ENCODE measurements at regions not wholly inside any gene's neighbourhood (a gene's known extent, or its start where the extent isn't known, plus 50 kb on each side); places are given as distances from the start of the nearest gene placed in this dataset.
"Not testable (repeated sequence)": the region's sequence is repeated elsewhere in the genome, so short reads cannot be mapped to it uniquely, and the experiment has no call there.

DNA sequence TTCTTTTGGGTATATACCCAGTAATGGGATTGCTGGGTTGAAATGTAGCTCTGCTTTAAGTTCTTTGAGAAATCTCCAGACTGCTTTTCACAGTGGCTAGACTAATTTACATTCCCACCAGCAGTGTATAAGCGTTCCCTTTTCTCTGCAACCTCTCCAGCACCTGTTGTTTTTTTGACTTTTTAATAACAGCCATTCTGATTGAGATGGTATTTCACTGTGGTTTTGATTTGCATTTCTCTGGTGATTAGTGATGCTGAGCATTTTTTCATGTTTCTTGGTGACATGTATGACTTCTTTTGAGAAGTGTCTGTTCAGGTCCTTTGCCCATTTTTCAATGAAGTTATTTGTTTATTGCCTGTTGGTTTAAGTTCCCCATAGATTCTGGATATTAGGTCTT lies 87.1 kb upstream of the TSC22D2 start:
- H3K36me3 ChIP-seq (ENCODE audit: insufficient read depth); H3K27ac ChIP-seq (ENCODE audit: low read depth); H3K4me1 ChIP-seq (ENCODE audit: insufficient read depth); H3K4me3 ChIP-seq (ENCODE audit: low read depth, low read length); DNase-seq (ENCODE audit: extremely low spot score): not testable (repeated sequence)
- WGBS, result 0% methylated on average over 1 of the region's 1 CpG

DNA sequence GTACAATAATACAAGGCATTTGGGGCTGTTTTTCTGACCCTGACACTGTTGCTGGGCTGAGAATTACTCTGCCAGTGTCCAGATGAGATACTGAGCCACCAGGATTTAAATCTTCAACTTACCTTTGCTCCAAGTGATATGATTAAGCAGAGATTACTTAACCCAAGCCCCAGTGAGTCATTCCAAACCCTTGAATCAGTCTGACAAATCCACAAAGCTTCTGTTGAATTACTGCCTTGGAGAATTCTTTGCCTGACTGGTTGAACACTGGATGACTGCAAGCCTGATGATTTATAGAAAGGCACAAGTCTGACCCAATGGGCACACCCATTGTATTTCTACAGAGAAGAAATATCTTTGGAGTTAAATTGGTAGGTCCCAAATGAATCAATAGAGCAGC lies 88.2 kb upstream of the TSC22D2 start:
- no peak overlapping the region for H3K27ac ChIP-seq (ENCODE audit: low read depth)
- no peak overlapping the region for H3K4me3 ChIP-seq (ENCODE audit: low read depth, low read length)
- DNase-seq (ENCODE audit: extremely low spot score), result peak; percentile 51
- H3K4me1 ChIP-seq (ENCODE audit: insufficient read depth), result no peaks in the 10 kb centered on the region
- no peaks in the 10 kb centered on the region for H3K36me3 ChIP-seq (ENCODE audit: insufficient read depth)

DNA sequence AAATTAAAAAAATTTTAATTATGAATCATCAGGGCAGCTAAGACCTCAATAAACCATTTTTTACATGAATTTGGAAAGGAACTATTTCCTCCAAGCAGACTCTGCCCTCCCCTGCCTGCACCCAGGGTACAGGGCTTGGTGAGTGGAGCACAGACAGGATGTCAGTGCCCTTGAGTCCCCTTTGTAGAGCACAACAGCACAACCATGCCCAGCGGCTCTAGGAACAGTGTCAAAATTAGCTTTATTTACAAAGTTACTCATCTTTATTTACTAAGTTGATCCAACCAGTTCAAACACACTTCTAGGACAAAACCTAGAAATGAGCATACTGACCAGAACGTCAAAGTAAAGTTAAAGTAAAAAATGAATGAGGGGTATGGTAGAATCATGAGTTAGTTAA lies 90.6 kb upstream of the TSC22D2 start:
- H3K4me1 ChIP-seq (ENCODE audit: insufficient read depth), result no peaks in the 10 kb centered on the region
- H3K36me3 ChIP-seq (ENCODE audit: insufficient read depth), result no peaks in the 10 kb centered on the region
- DNase-seq (ENCODE audit: extremely low spot score), result no peak
- H3K27ac ChIP-seq (ENCODE audit: low read depth), result no peak overlapping the region
- no peak overlapping the region for H3K4me3 ChIP-seq (ENCODE audit: low read depth, low read length)
- WGBS, result 62% methylated on average over 2 of the region's 2 CpGs

- Histone ChIP-seq H3K27ac (ENCODE audit: low read depth) (no peak overlapping the region), H3K4me3 (ENCODE audit: low read depth, low read length) (no peak overlapping the region), H3K36me3 (ENCODE audit: insufficient read depth) (no peaks in the 10 kb centered on the region), H3K4me1 (ENCODE audit: insufficient read depth) (no peaks in the 10 kb centered on the region)
- no peak for DNase-seq (ENCODE audit: extremely low spot score)
- 45% methylated on average over 1 of the region's 1 CpG for WGBS
These were observed 92.4 kb upstream of the TSC22D2 start for GRCh38 chr3:150315721-150316120.

GRCh38 chr3:150314248-150315004 lies 93.7 kb upstream of the TSC22D2 start:
- Histone ChIP-seq H3K4me1 (ENCODE audit: insufficient read depth) (no peaks in the 10 kb centered on the region), H3K36me3 (ENCODE audit: insufficient read depth) (no peaks in the 10 kb centered on the region), H3K4me3 (ENCODE audit: low read depth, low read length) (no peak overlapping the region), H3K27ac (ENCODE audit: low read depth) (no peak overlapping the region)
- peak; percentile 71 for DNase-seq (ENCODE audit: extremely low spot score)
- WGBS, result 36% methylated on average over 5 of the region's 5 CpGs

- DNase-seq (ENCODE audit: extremely low spot score), result no peak
- whole genome bisulfite sequencing, result 95% methylated on average over 1 of the region's 1 CpG
- Histone ChIP-seq H3K36me3 (ENCODE audit: insufficient read depth) (no peaks in the 10 kb centered on the region), H3K4me1 (ENCODE audit: insufficient read depth) (no peaks in the 10 kb centered on the region), H3K27ac (ENCODE audit: low read depth) (no peak overlapping the region), H3K4me3 (ENCODE audit: low read depth, low read length) (no peak overlapping the region)
These were observed 96.0 kb upstream of the TSC22D2 start for GRCh38 chr3:150312018-150312657.

DNA sequence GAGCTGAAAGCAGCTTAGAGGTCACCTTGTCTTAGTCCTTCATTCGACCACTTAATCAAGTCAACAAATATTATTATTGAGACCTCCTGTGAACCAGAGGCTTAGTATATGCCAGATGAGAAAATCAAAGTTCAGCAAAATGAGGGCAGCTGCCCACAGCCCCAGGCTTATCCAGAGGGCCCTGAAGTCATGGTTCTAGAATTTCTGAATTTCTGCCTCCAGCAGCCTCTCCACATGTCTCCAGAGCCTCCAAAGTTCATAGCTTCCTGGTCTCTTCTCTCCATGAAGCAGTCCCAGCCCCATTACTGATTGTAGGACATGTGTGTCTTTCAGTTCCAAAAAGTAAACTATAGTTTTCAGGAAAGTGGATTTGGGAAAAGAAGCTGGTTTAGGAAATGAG lies 96.9 kb upstream of the TSC22D2 start:
- Histone ChIP-seq H3K4me1 (ENCODE audit: insufficient read depth) (no peaks in the 10 kb centered on the region), H3K36me3 (ENCODE audit: insufficient read depth) (no peaks in the 10 kb centered on the region), H3K4me3 (ENCODE audit: low read depth, low read length) (no peak overlapping the region), H3K27ac (ENCODE audit: low read depth) (no peak overlapping the region)
- DNase-seq (ENCODE audit: extremely low spot score), result no peak
- WGBS, result 96% methylated on average over 1 of the region's 1 CpG

GRCh38 chr3:150309557-150309956 lies 98.5 kb upstream of the TSC22D2 start:
- no peaks in the 10 kb centered on the region for H3K4me1 ChIP-seq (ENCODE audit: insufficient read depth)
- H3K4me3 ChIP-seq (ENCODE audit: low read depth, low read length), result no peak overlapping the region
- no peak for DNase-seq (ENCODE audit: extremely low spot score)
- no peaks in the 10 kb centered on the region for H3K36me3 ChIP-seq (ENCODE audit: insufficient read depth)
- no peak overlapping the region for H3K27ac ChIP-seq (ENCODE audit: low read depth)
- WGBS, result 89% methylated on average over 3 of the region's 3 CpGs

DNA sequence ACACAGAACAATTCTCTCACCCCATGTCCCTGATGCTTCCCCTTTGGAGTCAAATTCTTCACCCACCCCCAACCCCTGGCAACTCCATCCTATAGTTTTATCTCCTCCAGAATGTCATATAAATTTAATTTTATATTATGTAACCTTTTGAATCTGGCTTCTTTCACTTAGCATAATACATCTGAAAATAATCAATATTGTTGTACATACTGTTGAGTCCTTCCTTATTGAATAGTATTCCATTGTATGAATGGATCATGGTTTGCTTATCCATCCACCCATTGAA lies 98.9 kb upstream of the TSC22D2 start:
- no peak overlapping the region for H3K27ac ChIP-seq (ENCODE audit: low read depth)
- no peaks in the 10 kb centered on the region for H3K36me3 ChIP-seq (ENCODE audit: insufficient read depth)
- no peak for DNase-seq (ENCODE audit: extremely low spot score)
- no peak overlapping the region for H3K4me3 ChIP-seq (ENCODE audit: low read depth, low read length)
- no peaks in the 10 kb centered on the region for H3K4me1 ChIP-seq (ENCODE audit: insufficient read depth)

- H3K4me1 ChIP-seq (ENCODE audit: insufficient read depth), result no peaks in the 10 kb centered on the region
- H3K36me3 ChIP-seq (ENCODE audit: insufficient read depth), result no peaks in the 10 kb centered on the region
- 82% methylated on average over 12 of the region's 12 CpGs for WGBS
- no peak overlapping the region for H3K27ac ChIP-seq (ENCODE audit: low read depth)
- DNase-seq (ENCODE audit: extremely low spot score), result no peak
- no peak overlapping the region for H3K4me3 ChIP-seq (ENCODE audit: low read depth, low read length)
These were observed 99.4 kb upstream of the TSC22D2 start for GRCh38 chr3:150308481-150309256.

DNA sequence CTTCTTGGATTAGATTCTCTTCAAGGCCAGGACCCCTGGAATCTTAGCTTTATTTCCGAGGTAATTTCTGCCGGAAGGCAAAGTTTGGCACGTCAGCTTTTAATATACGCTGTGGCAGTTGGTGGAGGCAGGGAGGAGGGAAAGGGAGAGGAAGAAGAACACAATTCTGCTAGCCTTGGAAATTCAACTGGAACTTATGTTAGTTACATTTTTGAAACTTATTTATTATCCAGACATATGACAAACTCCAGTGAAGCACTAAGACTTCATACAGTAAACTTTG lies 100.1 kb upstream of the TSC22D2 start:
- no peaks in the 10 kb centered on the region for H3K36me3 ChIP-seq (ENCODE audit: insufficient read depth)
- H3K4me1 ChIP-seq (ENCODE audit: insufficient read depth), result no peaks in the 10 kb centered on the region
- WGBS, result 37% methylated on average over 4 of the region's 4 CpGs
- H3K4me3 ChIP-seq (ENCODE audit: low read depth, low read length), result no peak overlapping the region
- H3K27ac ChIP-seq (ENCODE audit: low read depth), result no peak overlapping the region
- DNase-seq (ENCODE audit: extremely low spot score), result no peak

GRCh38 chr3:150307311-150308036 lies 100.6 kb upstream of the TSC22D2 start:
- no peak overlapping the region for H3K27ac ChIP-seq (ENCODE audit: low read depth)
- no peaks in the 10 kb centered on the region for H3K4me1 ChIP-seq (ENCODE audit: insufficient read depth)
- 81% methylated on average over 6 of the region's 6 CpGs for WGBS
- no peak overlapping the region for H3K4me3 ChIP-seq (ENCODE audit: low read depth, low read length)
- DNase-seq (ENCODE audit: extremely low spot score), result no peak
- no peaks in the 10 kb centered on the region for H3K36me3 ChIP-seq (ENCODE audit: insufficient read depth)

DNA sequence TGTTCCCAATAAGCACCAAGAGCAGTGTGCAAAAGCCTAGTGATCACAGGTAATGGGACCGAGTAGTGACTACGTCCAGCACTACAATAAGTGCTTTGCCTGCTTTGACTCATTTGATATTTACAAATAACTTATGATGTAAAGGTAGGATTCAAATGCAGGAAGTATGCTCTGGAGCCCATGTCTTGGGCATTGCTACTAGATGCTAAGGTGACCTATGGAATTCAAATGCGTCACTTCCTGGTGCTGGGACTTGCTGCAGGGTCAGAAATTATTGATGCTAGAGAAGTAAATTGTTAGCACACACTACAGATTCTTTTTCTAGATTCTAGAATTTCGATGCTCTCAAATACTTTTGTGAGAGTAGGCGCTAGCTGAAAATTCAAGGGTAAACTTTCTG lies 101.2 kb upstream of the TSC22D2 start:
- no peak for DNase-seq (ENCODE audit: extremely low spot score)
- no peaks in the 10 kb centered on the region for H3K36me3 ChIP-seq (ENCODE audit: insufficient read depth)
- no peak overlapping the region for H3K27ac ChIP-seq (ENCODE audit: low read depth)
- no peaks in the 10 kb centered on the region for H3K4me1 ChIP-seq (ENCODE audit: insufficient read depth)
- WGBS, result 86% methylated on average over 5 of the region's 5 CpGs
- no peak overlapping the region for H3K4me3 ChIP-seq (ENCODE audit: low read depth, low read length)

DNA sequence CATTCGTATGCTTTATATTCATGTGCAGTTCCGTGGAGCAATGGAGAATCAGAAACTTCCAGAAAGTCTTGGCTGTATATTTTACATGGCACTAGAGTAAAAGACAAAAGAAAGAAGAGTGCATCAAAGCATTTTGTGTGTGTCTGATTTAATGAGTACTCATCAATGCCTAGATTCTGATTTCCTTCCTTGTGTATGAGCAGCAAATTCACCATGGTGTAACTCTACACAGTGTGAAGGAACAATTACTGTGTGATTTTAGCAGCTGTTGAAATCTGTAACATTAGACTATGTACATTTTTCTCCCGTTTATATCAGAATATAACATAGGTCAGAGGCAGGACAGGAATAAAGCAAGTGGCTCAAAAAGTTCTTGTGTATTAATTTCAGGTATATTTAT lies 102.0 kb upstream of the TSC22D2 start:
- Histone ChIP-seq H3K36me3 (ENCODE audit: insufficient read depth) (no peaks in the 10 kb centered on the region), H3K4me1 (ENCODE audit: insufficient read depth) (no peaks in the 10 kb centered on the region), H3K4me3 (ENCODE audit: low read depth, low read length) (no peak overlapping the region), H3K27ac (ENCODE audit: low read depth) (no peak overlapping the region)
- 76% methylated on average over 3 of the region's 3 CpGs for WGBS
- no peak for DNase-seq (ENCODE audit: extremely low spot score)
